Endothelial cell of hepatic sinusoid (primary cell): ENCODE measurements at regions not wholly inside any gene's neighbourhood (a gene's known extent, or its start where the extent isn't known, plus 50 kb on each side); places are given as distances from the start of the nearest gene placed in this dataset.

Experiments used
- in situ Hi-C: cut with HindIII; loops from 2 replicates; pipeline ENCODE4 v1.10.0; 2017; ENCODE audit warnings: low sequenced_read_pairs

DNA sequence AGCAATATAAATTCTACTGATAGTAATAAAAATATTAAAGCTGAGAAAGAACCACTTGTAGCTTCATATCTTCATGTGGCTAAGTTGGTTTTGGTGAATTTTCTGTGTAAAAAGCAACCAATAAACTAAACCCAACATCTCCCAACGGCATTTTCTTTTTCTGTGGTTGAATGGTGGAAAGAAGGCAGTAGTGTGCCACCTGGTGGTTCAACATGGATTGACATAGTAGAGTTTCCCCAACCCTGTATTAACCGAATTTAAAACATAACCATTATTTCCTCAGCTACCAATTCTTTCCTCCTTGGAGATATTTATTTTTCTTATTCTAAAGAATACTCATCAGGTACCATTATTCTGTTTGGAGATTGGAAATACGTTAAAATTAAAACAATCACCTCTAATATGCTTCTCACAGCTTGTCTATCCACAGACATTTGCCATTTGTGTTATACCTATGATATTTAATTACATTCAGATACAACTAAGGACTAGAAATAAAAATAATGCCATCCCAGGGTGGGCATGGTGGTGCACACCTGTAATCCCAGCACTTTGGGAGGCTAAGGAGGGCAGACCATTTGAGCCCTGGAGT, 117.1 kb upstream of the EEF1E1 start:
- in situ Hi-C loops: loop anchor here (5.0 kb wide), 1 partner anchor 87 kb away; no protein-coding TSS in a partner anchor

DNA sequence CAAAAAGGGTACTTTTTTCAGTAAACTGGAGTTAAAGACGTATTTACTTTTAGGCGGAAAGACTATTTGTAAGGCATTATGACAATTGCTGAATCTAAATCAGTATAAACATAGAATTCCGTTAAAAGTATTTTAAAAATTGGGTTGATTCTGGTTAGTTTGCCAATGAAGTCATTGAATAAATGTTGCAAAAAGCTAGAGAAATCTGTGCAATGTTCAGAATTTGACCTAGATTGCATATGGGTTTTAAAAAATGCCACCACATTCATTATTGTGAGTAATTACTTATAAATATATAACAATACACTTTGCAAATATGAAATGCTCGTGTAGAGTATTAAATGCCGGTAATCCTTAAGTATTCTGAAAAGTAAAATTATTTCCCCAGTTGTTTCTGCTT, 116.5 kb upstream of the EEF1E1 start:
- in situ Hi-C loops: loop anchor here (5.0 kb wide), 1 partner anchor 87 kb away; no protein-coding TSS in a partner anchor

DNA sequence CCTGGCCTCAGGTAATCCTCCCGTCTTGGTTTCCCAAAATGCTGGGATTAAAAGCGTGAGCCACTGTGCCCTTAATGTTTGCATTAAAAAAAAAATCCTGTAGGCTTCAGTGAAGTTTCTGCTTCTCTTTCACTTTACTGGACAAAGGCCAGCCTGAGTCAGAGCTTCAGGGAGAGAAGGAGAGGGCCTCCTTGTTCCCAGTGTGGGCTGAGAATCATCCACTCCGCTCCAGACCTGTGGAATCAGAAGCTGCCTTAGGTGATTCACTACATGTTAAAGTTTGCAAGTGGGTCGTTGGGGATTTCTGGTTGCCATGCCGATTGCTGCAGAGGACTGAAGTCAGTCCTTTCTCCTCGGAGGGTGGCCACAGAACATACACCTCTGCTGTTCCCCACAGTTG, 113.3 kb upstream of the EEF1E1 start:
- in situ Hi-C loops: loop anchor here (5.0 kb wide), 1 partner anchor 83 kb away; no protein-coding TSS in a partner anchor

DNA sequence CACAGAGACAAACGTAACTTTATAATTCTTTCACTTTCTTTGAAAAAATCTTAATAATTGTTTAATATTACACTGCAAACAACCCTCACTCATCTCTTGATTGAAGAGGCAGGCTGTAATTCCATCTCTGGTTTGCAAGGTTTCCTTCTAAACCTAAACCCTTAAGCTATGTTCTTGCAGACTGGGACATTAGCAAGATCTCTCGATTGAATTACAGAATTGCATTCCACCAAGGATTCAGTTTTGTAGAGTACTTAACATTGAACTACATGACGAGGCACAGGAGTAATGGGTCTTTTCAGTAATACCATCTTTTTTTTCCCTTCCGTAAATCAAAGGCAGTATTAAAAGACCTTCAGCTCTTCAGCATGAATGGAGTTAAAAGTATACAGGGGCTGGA, 111.6 kb upstream of the EEF1E1 start:
- in situ Hi-C loops: no loop called here

DNA sequence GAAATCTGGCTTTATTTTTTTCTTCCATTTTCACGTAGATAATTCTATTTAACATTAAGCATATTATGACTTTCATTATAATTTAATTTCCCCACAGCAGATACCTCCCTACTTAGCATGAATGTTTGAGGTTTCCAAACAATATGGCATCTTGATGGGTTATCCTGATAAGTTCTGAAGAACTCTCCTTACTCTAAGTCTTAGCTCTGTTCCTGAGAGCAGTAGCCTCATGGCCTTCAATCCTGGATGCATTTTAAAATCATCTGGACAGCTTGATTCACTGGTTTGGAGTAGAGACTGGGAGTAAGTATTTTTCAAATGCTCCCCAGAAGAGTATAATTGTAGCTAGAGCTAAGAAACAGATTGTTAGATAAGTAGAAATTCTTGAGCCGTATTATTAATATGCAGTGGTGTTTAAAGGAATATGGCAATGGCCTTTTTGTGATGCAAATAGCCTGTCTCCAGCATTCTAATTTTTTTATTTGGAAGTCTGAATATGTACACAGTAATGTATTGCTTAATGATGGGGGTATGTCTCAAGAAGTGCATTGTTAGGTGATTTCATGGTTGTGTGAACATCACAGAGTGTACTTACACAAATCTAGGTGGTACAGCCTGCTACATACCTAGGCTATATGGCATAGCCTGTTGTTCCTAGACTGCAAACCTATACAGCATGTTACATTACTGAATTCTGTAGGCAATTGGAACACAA, 110.5 kb upstream of the EEF1E1 start:
- in situ Hi-C loops: no loop called here

DNA sequence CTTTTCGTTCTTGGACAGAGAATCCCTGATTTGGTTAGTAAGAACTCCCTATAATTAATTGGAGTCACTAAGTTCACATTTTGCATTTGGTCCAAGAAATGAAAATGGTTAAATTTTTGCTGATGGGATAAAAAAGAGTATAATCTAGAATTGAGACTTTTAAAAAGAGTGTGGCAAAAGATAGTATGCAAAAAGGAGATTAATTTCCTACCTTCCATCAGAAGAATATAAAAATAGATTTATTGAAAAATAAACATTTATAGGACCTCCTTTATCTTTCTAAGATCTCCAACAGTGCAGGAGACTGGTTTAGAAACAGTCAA, 105.5 kb upstream of the EEF1E1 start:
- in situ Hi-C loops: no loop called here

DNA sequence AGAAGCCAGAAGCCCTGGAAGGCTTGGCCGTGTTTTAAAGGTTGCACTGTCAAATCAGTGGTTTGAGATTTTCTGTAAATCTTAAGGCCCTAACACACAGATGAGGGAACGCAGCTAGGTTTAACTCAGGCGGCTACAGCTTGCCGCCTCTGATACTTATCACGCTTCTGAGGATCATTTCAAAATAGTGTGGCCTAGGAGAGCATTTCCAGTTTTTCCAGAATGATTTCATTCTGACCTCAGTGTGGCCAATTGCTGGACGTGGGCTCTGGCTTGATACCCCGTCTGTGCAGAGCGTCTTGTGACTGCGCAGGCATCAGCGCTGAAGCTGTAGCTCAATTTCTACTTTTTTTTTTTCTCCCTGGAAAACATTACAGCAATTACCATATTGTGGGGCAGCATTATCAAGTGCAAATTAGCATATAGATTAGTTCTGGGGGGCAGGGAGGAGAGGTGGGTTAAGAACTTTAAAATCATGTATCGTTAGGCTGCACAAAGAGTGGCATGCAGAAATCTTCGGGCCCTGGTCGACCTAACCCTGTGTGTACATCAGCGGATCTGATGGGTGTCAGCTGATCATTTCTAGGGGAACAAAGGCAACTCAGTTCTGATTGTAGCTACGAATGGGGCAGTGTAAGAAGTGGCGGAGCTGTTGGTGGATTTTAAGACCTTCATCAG, 105.0 kb upstream of the EEF1E1 start:
- in situ Hi-C loops: no loop called here

DNA sequence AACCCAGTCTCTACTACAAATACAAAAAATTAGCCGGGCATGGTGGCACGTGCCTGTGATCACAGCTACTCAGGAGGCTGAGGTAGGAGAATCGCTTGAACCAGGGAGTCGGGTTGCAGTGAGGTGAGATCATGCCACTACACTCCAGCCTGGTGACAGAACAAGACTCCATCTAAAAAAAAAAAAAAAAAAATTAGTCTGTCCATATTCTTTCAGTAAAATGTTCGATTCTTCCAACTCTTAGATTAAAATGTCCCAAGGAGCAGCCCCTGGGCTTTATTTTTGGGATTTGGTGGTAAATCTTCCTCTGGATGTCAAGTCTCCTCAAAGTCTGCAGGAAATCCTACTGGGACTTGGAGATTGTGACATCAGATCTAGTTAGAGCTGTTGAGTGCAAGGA, 101.0 kb upstream of the EEF1E1 start:
- in situ Hi-C loops: no loop called here

DNA sequence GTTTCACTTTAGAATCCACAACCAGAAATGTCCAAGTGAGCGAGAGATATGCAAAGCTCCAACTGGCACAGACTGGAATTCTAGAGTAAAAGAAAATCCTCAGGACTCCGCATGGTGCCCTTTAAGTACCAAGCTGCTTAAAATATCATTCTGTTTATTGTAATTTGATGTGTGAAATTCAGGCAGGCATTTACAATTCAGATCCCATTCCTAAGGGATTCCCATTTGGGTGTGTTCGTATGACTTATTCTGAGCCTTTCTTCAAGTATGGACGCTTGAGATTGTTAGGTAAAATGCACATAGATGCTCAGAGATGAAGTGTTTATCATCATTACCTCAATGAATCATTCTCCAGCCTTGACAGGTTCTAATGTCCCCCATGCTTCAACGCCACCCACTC, 99.3 kb upstream of the EEF1E1 start:
- in situ Hi-C loops: no loop called here

DNA sequence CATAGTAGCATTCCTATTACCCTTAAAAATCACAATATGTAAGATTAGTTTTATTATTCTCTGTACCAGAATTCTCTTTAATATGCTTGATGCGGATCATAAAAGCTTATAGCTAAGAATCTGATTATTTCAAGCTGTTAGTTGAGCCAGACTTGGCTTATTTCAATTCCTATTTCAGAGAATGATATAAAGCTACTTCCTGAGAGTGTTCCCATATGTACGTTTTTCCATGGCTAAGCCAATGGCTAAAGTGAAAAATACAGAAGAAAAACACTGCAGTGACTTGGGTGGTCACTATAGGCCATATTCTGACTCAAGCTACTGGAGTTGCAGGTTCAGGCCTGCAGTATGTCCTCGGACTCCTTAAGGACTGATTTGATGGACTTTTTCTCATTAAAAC, 97.9 kb upstream of the EEF1E1 start:
- in situ Hi-C loops: no loop called here

DNA sequence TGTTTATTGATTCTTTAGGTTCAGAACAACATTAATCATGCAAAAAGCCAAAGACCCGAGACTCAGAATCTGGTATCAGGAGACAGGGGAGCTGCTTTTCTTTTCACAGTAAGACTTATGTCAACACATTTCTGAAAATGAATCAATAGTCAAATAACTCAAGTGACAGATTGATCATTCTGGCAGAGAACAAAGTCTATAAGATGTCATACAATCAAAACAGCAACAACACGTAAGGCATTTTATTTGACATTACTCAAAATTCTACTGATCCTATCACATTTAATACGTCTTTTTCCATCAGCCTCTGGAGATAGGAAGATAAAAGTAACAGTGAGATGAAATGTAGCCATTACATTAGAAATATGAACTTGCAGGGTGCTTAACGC, 93.4 kb upstream of the EEF1E1 start:
- in situ Hi-C loops: no loop called here

DNA sequence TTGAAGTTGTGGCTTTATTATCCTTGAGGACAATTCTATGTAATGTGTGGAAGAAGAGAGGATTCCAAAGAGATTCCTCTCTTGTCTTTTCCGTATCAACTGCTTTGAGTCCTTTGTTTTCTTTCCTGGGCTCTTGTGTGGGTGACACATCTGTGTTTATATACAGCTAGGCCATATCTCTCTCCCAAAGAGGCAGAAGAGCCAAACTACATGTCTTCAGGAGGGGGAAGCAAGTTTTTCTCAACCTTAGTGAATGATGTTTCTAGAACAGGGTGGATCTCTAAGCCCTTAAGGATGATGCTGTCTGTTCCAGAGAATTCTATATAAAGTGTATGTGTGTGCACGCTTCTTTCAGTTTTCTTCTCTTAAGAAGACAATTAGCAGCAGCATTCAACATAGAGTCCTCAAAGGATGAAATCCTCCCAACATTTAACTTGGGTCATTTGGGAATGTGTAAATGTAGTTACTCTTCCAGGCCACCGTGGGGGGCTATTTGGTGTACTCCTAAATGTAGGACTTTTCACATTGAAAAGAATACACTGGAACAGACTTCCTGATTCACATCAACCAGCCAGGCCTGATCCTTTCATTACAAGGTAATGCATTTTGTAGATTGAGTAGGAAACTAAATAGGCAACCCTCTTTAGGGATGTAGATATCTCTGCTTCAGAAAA, 92.8 kb upstream of the EEF1E1 start:
- in situ Hi-C loops: no loop called here

DNA sequence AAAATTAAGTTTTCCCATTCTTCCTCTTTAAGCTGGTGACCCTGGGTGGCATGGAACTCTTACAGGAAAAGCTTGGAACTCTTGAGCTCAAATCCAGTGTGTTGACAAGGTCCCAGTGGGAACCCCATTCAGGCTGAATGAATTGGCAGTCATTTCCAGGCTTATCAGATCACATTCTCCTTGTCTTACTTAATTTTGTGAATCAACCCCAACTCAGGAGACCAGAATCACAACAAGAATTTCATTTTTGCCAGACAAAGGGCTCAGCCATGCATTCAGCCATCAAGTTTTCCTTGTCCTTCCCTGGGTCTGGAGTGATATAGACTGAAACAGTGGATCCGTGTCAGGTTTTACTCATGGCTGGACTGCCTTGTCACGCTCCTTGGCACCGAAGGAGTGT, 92.1 kb upstream of the EEF1E1 start:
- in situ Hi-C loops: no loop called here

DNA sequence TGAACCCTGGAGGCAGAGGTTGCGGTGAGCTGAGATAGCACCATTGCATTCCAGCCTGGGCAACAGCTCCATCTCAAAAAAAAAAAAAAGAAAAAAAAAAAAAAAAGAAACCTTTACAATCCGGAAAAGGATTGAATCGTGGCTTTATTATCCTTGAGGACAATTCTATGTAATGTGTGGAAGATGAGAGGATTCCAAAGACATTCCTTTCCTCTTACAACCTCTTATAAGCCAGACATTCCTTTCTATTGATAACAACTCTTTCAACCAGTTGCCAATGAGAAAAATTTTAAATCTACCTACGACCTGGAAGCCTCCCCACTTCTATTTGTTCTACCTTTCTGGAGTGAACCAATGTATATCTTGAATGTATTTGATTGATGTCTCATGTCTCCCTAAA, 91.2 kb upstream of the EEF1E1 start:
- in situ Hi-C loops: no loop called here

DNA sequence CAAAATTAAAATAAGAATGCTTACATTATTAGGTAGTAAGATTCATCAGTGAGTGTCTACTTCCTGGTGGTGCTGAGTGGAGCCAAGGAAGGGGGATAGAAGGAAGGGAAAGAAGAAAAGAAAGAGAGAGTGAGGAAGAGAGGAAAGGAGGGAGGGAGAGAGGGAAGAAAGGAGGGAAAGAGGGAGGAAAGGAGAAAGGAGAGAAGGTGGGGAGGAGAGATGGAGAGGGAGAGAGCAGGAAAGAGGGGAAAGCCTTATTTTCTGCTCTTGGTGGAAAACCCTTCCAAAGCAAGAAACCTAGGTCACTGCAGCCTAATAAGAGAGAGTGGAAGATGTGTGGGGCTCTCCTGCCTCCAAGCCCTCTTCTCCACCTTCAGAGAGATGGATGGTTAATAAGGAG, 90.2 kb upstream of the EEF1E1 start:
- in situ Hi-C loops: no loop called here

DNA sequence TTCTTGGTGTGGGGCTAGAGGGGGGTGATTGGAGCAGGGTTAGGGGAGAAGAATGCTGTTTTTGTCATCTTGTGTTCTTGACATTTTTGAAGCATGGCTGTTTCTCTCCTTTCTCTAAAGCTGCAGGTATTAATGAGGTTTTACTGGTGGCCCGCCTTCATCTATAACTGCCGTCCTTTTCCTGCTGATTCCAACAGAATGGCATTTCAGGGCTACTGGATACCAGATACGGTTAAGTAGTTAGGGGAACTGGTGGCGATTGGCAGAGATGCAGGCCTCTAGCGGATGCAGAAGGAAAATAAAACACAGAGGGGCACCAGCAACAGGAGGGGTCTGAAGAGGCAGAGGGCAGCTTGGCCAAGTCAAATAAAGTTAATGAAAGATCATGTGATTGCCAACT, 89.7 kb upstream of the EEF1E1 start:
- in situ Hi-C loops: no loop called here

DNA sequence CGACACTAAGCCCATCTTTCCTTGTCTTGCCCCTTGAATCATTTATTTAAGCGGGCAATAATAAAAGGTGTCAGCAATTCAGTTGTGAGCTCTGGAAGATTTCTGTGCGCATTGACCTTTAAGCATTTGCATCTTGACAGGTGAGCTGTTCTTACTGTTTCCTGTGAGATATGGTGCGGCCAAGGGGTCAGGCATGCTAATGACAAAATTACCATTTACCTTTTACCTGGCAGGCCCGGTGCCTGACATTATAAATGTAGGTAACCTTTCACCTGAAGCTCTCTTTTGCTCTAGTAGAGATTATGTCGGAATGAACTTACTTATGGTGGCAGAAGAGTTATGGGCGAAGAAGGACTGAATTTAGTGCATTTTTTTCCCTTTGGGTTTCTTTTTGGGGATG, 89.3 kb upstream of the EEF1E1 start:
- in situ Hi-C loops: no loop called here

DNA sequence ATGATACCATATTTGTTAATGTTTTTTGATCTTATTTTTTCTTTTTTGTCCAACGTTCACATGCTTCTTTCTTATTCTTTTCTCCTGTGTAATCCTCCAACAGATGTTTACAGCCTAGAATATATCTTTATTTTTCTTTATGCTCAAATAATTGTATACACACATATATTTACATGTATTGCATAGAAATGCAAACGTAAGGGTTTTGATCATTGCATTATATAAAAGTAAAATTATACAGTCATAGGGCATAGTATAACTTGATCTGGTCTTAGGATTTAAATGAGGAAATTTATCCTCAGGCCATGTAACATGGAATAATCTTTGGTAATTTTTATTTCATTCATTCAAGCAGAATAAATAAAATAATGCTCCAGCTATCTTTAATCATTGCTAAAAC, 84.9 kb upstream of the EEF1E1 start:
- in situ Hi-C loops: no loop called here

DNA sequence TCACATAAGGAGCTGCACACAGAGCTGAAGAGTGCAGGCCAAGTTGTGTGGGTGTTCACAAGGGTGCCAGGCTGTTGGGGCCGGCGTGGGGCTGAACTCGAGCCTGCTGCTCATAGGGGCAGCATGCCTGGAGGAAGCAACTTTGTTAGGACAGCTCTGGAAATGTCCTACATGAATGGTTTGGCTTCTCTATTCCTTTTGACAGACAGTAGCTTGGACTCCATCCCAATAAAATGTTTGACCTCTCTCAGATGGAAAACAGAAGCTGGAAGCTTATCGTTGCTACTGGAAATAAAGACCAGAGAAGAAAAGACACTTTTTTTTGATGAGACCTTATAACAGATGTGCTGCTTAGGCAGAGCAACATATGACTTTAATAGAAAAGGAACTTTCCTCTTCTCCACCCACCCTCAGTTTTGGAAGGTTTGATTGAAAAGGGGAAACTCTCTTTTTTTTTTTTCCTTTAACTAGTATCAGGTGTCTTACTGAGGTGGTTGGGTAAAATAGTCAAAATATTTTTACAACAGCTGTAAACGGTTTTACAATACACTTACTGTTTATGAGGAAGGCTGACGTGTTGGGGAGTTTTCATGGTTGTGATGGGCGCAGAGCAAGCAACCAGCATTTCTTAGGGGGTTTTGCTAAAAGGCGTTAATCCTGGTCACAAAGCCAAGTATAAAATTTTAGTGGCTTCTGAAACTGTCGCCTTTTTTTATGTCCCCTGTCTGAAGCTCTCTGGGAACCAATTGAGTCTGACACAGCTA, 80.7 kb upstream of the EEF1E1 start:
- in situ Hi-C loops: loop anchor here (5.0 kb wide), 1 partner anchor 59 kb away; no protein-coding TSS in a partner anchor

DNA sequence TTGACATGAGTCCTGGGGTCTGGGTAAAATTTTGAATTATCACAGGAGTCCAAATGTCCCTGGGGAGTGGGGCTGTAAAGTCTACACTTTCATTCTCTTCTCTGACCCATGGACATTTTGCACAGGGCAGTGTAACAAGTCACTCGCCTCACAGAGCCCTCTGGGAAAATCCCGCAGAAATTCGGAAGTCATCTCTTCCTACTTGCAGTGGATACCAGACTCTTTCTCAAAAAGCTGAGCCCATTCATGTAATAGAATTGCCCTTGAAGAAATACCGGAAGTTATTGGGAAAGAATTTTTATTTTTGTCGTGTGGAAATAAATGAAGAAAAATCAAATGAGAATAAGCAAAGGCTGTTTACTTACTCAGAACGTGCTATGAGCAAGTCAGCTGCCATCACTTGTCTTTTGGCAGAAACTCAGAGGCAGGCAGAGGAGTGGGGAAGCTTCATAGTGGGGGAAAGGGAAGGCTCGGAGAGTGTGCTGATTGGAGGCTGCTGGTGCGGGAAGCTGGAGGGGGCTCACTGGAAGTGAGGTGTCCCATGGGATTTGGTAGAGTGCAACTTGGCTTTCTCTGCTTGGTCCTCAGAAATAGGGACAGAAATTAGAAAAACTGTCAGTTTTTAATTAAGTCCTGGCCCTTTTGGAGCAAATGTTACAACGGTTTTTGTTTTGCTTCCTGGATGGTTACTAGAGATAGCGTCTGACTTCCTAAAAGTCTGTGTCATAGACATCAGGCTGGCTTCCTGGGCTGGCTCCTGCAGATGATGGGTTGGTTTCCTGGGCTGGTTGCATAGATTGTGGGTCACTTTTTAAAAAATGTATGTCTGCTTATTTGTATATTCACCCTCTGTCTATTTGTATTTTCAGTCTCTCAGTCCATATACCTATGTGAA, 79.8 kb upstream of the EEF1E1 start:
- in situ Hi-C loops: loop anchor here (5.0 kb wide), 1 partner anchor 60 kb away; no protein-coding TSS in a partner anchor
